GM19023 (cell line): ENCODE measurements at regions not wholly inside any gene's neighbourhood (a gene's known extent, or its start where the extent isn't known, plus 50 kb on each side); places are given as distances from the start of the nearest gene placed in this dataset.

Experiments
- ATAC-seq: cut with Tn5 transposase; IDR thresholded peaks from one replicate; pipeline ENCODE4 v1.9.1; 2021; ENCODE audit warnings: mild to moderate bottlenecking, moderate library complexity; ENCODE audit not compliant: unreplicated experiment

DNA sequence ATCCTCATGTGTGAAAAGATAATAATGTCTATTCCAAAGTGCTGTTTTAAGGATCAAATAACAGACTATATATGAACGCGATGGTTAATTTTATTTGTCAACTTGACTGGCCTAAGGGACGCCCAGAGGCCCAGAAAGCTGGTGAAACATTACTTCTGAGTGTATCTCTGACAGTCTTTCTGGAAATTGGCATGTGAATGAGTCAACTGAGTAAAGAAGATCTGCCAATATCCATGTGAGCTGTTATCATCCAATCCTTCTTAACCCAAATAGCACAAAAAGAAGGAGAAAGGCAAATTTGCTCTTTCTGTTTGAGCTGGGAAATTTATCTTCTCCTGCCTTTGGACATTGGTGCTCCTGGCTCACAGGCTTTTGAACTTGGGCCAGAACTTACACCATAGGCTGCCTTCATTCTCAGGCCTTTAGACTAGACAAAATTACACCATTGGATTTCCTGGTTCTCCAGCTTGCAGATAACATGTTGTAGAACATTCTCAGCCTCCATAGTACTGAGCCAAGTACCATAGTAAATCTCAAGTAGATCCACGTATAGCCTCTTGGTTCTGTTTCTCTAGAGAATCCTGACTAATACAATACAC, 114.7 kb upstream of the DOCK10 start:
- ATAC-seq, result no peak

DNA sequence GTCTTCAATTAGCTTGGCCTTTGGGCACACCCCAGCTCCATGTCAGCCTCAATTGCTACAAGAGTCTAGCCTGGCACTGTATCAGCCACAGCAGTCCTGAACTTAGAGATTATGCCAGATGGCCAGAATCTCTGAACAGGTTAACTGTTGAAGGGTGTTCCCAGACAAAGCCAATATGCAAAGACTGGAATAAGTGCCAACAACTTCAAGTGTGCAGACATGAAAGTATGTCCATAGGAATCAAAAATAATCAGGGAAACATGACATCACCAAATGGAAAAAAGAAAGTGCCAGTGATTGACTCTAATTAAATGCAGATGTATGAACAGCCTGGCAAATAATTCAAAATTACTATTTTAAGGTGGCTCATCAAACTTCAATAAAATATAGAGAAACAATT, 98.5 kb upstream of the DOCK10 start:
- ATAC-seq, result no peak

DNA sequence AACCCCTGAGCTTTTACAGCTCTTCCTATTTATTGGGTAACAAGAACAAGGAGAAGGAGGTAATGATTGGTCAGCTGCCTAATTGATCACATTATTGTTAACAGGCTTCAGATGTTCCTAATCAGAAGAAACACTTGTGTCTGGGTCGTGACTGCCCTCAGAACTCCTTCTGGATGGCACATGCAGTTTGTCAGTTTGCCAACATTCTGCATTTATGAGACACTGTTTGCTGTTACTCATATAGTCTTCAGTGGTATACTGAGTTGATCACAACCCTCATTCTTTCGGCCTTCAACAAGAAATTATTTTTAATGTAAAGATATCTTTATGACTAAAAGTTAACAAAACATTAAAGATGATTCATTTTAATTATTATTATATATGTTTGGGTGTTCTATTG, 95.7 kb upstream of the DOCK10 start:
- no peak for ATAC-seq

DNA sequence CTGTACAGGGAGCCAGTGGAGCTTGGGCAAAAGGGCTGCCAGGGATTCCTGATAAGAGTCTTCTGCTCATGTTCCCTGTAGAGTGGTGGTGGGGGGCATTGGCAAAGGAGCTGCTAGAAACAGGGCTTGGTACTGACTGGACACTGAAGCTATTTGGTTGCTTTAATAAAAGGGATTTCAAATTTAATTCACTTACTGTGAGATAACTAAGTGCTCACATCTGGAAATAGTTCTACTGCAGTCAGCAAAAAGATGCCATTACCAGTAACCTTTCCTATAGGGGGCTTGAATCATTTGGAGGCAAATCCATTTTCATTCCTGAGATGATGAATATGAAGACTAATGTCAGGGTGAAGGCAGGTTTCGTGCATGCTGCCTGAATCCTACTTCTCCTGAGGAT, 94.3 kb upstream of the DOCK10 start:
- ATAC-seq, result no peak

DNA sequence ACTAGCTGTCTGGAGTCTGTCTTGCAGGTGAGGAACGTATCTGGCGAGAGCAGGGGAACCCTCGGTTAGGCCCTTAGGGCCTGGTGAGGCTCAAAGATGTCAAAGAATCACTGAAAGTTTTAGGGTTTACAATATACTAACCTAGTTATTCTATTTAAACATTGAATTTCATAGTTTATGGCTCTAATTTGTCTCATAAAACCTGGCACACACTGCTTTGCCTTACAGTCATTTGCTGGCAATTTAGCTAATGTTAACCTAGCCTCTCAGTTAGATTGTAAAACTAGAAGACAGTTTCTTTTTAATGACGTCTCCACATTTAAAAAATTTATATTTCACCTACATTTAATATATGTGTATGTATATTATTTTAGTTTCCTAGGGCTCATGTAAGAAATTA, 89.6 kb upstream of the DOCK10 start:
- ATAC-seq, result no peak

DNA sequence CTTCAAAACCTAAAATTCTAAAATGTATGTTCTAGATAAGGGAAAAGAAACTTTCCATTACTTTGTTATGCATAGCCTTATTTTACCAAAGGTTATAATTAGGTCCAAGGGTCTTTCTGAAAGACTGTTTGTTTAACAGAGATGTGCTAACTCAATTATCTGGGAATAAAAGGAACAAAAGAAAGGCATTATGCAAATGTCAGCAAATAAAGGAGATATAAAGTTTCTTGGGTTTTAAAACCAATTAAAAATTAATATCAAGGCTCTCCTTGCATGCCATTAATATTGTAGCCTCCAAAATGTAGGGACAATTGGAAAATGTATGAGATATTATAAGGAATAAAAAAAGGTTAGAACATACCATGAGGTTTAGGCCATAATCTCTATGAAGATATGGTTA, 87.8 kb upstream of the DOCK10 start:
- no peak for ATAC-seq

DNA sequence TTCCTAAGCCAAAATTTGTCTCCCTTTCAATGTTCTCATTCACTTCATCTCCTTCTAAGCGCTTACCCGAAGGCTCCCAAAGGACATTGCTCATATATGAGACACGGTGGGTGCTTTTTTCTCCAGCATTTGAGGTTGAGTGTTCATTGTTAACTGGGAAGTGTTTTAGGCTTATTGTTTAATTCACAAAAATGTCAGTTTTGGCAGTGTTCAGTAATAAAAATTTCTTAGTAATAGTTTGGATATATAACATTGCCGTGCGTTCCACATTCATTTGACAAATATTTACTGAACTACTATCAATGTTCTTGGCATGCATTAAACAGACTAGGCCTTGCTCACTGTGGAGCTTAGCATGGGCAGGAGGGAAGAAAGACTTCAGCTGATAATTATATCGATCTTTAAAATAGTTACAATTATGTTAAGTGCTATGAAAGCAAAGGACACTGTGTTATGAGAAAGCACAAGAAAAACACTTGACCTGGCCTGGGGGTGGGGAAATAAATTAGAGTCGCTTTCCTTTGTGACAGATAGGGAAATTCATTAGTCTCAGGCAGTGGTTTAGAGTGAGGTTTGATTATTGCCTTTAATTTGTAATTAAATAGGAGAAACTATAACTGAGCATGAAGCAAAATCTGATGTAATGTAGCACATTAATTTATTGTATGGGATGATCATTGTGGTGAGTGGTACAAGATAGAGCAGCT, 82.2 kb upstream of the DOCK10 start:
- no peak for ATAC-seq

DNA sequence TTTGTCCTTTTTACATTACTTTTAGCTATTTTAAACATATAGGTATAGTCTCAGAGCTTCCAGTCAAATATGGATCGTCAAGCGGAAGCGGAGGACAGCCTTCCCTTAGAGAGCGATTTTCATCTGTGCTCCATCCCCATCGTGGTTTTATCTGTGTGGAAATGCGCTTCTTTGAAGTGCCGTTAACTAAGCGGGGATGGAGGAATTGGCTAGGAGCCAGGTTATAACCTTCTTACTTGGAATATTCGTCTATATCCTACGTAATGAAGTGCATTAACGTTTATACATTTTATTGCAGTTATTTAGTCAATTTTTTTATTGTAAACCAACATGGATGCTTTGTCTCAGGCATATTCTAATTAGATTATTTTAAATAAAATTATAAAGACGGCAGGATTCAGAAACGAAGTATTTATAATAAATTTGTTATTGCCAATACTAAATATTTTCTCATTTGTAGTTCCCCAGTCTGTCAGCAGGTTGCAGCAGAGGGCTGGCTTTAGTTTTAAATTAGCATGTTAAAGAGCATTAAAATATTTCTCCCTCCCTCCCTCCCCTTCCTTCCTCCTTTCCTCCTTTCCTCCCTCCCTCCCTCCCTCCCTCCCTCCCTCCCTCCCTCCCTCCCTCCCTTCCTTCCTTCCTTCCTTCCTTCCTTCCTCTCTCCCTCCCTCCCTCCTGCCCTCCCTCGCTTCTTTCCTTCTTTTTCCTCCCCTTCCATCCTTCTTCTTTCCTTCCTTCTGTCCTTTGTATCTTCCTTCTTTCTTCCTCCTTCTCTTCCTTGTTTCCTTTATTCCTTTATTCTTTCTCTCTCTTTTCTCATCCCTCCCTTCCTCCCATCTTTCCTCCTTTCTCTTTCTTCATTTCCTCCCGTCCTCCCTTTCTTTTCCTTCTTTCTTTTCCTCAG, 80.6 kb upstream of the DOCK10 start:
- no peak for ATAC-seq

DNA sequence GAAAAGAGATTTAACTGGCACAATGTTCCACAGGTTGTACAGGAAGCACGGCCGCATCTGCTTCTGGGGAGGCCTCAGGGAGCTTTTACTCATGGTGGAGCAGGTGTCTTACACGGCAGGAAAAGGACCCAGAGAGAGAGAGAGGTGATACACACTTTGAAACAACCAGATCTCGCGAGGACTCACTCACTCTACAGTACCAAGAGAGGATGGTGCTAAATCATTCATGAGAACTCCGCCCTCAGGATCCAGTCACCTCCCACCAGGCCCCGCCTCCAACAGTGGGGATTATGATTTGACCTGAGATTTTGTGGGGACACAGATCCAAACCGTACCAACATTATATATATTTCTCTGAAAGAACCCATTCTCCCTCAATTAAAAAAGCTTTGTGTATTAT, 79.7 kb upstream of the DOCK10 start:
- ATAC-seq, result no peak

DNA sequence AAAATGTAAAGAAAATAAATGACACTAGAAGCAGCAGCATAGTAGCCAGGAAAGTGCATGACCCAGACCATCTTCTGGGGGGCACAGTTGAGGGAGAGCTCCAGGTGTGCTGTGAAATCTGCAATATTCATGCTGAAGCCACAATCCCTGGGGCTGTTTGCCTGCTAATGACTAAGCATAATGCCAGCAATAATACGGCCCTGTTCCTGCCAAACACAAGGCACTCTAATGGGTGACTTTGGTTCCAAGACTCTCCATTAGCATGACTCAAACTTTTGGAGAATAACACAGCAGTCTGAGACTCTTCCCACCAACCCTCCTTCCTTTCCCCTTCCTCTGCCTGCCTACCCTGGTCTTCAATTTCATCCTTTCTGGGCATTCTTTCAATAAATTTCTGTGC, 77.9 kb upstream of the DOCK10 start:
- no peak for ATAC-seq

DNA sequence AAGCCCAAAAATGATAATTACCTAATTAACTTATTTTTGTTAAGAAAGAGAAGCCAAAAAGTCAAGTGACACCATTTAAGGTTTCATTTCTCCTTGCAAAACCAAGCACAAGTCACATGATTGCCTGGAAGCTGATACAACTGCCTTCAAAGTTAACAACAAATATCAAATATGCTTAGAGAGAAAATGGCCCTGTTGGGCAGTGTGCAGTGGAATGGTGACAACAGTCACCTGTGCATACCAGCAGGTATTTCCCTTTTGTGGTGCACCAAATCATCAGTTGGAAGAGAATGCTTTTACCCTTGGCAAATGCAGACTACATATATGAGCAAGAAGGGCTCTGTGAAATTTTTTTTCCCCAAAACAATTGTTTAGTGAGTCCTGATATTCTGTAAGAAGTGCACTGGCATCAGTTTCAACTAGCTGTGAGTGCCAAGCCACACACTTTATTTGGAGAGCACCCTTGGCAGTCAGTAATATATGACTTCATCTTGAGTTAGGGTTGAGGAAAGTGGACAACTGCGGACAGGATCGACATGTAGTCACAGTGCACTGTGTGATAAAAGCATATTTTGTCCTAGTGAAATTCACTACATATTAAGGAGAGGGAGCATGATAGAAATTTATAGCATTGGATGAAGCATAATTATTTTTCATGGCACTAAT, 74.9 kb upstream of the DOCK10 start:
- no peak for ATAC-seq

DNA sequence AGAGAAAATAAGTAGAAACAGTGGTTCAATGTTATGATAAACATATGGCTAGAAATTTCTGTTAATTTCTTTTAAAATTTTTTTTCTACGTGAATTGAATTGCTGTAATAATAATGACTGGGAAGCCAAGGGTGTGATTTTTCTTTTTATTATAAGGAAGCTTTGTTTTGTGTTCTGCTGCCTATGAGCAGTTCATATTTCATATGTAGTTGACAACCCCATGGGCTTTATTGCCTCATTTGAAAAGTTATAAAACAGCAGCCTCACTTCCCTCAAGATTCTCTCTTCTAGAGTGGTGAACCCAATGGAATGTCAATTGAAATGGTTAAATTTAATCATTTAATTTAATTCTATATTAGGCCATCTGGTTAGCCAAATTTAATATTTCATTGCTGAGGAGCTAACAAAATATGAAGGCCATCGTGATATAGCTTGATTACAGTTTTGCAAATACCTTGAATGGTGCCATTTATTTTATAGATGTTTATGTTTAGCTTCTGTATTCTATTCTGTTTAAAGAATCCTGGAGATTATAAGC, 72.6 kb upstream of the DOCK10 start:
- ATAC-seq, result no peak

DNA sequence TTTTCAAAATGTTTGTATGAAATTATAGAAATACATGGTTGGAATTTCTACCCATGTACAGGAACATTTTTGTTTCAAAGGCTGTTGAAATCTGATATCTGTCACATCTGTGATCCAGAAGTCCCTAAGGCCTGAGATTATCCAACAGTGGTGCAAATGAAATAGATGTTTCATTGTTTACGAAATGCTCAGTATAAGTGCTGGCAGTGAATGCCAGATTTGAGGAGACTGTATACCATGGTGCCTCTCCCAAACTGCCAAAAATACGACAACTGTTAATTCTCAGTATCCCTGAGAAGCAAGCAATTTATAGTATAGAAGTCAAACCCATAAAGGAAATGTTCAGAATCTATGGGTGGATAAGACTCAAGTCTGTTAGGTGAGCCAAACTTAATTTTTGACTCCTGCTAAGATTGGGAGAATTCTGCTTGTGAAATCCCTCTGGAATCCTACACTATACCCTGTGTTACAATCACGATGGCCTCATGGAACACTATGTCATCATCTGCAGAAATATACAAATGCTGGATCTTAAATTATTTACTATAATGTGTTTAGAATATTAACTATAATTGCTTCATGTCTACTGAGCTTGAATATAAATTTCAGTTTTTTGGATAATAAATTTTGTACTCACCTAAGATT, 71.2 kb upstream of the DOCK10 start:
- ATAC-seq, result no peak

DNA sequence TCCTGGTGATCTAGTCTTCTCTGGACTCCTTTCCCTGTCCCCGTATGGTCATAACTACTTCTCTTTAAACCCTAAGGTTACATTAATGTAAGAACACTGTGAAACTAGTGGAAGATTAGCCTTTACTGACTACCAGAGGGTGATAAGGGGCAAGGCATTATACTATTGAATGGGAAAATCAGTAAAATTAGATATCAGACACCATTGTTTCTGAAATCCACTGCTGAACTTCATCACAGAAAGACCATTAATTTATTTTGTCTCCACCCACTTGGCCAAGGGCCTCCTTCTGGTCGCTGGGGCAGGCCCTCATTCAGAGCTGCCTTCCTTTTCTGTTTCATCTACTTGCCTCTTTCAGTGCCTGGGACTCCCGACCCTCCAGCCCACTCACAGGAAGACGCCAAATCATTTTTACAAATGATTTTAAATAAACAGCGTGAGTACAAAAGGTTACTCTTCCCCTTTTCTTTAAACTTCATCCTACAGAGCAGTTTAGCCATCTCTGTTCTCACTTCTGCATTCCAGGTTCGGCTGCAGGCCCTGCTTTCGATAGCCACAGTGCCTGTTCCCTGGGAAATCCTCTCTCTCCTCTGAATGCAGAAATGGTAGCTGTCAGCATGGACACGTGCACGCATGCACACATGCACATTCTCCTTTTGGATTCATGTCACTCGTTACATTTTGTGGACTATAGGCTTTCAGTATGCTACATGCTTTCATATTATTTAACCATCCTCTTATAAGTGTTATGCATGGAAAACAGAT, 70.3 kb upstream of the DOCK10 start:
- peak; percentile 55 for ATAC-seq

DNA sequence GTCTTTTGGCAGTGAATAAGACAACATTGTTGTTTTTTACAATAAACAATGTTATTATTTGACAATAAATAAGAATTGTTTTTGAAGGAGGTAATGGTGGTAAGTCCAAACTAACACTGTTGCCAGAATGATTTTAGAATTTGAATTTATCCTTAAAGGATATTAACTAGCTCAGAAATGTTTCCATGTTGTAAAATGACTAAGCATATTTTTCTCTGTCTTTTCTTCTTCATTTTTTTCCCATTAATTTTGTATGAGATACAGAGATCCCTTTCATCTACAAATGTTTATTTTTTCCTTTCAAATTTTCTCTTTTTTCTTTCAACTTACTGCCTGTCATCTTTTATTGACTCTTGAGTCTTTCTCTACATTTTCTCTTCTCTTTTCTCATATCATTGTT, 66.5 kb upstream of the DOCK10 start:
- no peak for ATAC-seq

DNA sequence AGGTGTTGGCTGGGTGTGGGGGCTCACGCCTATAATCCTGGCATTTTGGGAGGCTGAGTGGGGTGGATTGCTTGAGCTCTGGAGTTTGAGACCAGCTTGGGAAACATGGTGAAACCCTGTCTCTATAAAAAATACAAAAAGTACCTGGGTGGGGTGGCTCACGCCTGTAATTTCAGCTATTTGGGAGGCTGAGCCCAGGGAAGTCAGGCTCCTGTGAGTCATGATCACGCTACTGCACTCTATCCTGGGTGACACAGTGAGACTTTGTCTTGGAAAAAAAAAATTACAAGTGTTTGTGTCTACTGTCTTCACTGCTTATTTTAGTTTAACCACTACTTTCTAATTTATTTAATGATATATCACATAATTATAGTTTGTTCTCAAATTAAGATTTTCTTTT, 62.7 kb upstream of the DOCK10 start:
- ATAC-seq, result no peak

DNA sequence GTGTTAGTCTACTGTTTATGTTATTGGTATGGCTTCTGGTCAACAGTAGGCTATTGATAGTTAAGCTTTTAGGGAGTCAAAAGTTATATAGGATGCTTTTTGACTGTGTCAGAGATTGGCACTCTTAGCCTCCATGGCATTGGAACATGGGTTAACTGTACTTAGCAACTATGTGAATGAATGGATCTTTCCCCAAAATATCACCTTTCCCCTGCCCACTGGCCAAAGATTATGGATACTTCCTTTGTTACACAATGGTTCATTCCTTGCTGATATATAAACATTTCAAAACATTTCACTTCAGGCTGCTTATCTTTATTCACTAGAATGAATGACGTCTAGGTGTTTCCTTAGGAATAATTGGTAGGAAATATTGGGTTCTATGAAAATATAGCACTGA, 62.1 kb upstream of the DOCK10 start:
- ATAC-seq, result no peak

DNA sequence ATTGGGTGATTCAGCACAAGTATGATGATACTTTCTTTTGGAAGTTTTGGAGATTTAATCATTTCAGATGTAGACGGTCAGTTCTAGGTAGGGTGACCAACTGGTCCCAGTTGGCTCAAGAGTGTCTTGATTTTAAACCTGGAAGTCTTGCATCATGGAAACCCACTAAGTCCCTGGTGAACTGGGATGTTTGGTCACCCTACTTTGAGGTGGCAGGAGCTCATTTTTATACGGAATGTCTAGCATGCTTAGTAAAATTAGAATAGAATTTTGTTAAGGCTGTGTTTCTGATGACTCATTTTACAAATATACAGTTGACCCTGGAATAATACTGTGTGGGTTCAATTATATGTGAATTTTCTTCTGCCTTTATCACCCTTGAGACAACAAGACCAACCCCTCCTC, 61.5 kb upstream of the DOCK10 start:
- ATAC-seq, result no peak

DNA sequence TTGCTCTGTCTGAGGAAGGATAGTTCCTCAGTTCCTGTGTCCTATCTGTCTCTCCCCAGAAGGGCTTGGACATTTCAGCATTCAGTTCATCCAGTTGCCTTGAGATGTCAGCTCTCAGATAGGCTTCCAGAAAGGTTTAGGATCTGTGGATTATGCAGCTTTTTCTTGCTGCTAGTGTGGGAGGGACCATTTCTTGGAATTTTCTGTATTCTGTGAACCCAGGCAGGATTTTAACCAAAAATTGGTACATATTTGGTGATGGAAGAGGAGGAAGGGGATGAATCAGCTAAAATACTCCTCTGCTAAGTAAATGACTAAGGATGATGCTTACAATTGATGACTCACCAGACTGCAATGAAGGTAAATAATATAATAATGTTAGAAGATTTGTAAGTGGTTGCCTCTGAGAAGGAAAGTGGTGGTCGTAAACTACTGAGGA, 58.6 kb upstream of the DOCK10 start:
- no peak for ATAC-seq

DNA sequence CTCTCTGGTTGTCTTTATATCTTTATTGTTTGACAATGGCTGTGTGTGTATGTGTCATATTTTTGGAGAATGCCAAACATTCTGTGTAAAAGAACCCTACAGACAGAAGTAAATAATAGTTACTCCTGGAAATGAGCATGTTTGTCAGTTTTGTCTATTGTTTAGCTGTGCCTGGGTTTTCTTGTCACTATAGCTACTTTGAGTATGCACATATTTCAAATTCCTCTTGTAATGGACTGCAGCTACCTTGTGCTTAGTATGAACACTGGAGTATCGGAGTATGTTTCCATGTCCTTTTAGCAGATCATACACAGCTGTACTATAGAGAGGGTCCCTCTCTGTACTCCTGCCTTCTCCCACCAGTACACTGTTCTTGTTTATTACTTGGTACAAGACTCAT, 58.0 kb upstream of the DOCK10 start:
- no peak for ATAC-seq
